ENCODE measurements at regions not wholly inside any gene's neighbourhood (a gene's known extent, or its start where the extent isn't known, plus 50 kb on each side); places are given as distances from the start of the nearest gene placed in this dataset.

- TF ChIP-seq SMC3 (conservative IDR thresholded peaks at IDR 0.05; ENCODE audit: poor library complexity) (no peak), POLR2AphosphoS5 (IDR thresholded peaks at IDR 0.05) (no peak), CTCF (IDR thresholded peaks at IDR 0.05; ENCODE audit: poor library complexity, severe bottlenecking) (no peak), TAF1 (IDR thresholded peaks at IDR 0.05; ENCODE audit: low read depth) (no peak), RAD21 (conservative IDR thresholded peaks at IDR 0.05) (no peak), EZH2 (IDR thresholded peaks at IDR 0.05; ENCODE audit: borderline replicate concordance, insufficient read depth, low read length, poor library complexity, severe bottlenecking) (no peak), MXI1 (conservative IDR thresholded peaks at IDR 0.05; ENCODE audit: poor library complexity, severe bottlenecking) (no peak)
Measured at GRCh38 chr7:32175099-32175498, 104.9 kb upstream of the PDE1C start.

Measured in neural cell (in vitro differentiated cells).